Ishikawa (cell line): ENCODE measurements at regions not wholly inside any gene's neighbourhood (a gene's known extent, or its start where the extent isn't known, plus 50 kb on each side); places are given as distances from the start of the nearest gene placed in this dataset.

Source experiments
- CEBPB ChIP-seq: IDR thresholded peaks from 2 replicates; pipeline ENCODE4 v1.6.1; 2012
- CREB1 ChIP-seq: IDR thresholded peaks from 2 replicates; pipeline ENCODE4 v1.6.1; 2012; ENCODE audit warnings: low read depth
- EGR1 ChIP-seq: IDR thresholded peaks from 2 replicates; pipeline ENCODE4 v1.6.1; 2012
- EP300 ChIP-seq: IDR thresholded peaks from 2 replicates; pipeline ENCODE4 v1.6.1; 2012; ENCODE audit warnings: borderline replicate concordance
- FOXM1 ChIP-seq: IDR thresholded peaks from 2 replicates; pipeline ENCODE4 v1.6.1; 2012; ENCODE audit warnings: low read depth, borderline replicate concordance
- MAX ChIP-seq: IDR thresholded peaks from 2 replicates; pipeline ENCODE4 v1.6.1; 2012
- NFIC ChIP-seq: IDR thresholded peaks from 2 replicates; pipeline ENCODE4 v1.6.1; 2012
- RAD21 ChIP-seq: IDR thresholded peaks from 2 replicates; pipeline ENCODE4 v1.6.1; 2012; ENCODE audit warnings: low read depth
- TAF1 ChIP-seq: IDR thresholded peaks from 2 replicates; pipeline ENCODE4 v1.6.1; 2012; ENCODE audit warnings: low read depth, mild to moderate bottlenecking
- TCF12 ChIP-seq: IDR thresholded peaks from 2 replicates; pipeline ENCODE4 v1.6.1; 2012; ENCODE audit warnings: low read depth
- TEAD4 ChIP-seq: IDR thresholded peaks from 2 replicates; pipeline ENCODE4 v1.6.1; 2012
- USF1 ChIP-seq: IDR thresholded peaks from 2 replicates; pipeline ENCODE4 v1.6.1; 2012
- YY1 ChIP-seq: IDR thresholded peaks from 2 replicates; pipeline ENCODE4 v1.6.1; 2012; ENCODE audit warnings: low read depth
- ZBTB7A ChIP-seq: IDR thresholded peaks from 2 replicates; pipeline ENCODE4 v1.6.1; 2012; ENCODE audit warnings: low read depth
- TF ChIP-seq, protein P1 (sequence below): IDR thresholded peaks from 2 replicates; pipeline ENCODE4 v1.6.1; 2012; ENCODE audit warnings: low read depth, mild to moderate bottlenecking

- TF ChIP-seq, protein P1, sequence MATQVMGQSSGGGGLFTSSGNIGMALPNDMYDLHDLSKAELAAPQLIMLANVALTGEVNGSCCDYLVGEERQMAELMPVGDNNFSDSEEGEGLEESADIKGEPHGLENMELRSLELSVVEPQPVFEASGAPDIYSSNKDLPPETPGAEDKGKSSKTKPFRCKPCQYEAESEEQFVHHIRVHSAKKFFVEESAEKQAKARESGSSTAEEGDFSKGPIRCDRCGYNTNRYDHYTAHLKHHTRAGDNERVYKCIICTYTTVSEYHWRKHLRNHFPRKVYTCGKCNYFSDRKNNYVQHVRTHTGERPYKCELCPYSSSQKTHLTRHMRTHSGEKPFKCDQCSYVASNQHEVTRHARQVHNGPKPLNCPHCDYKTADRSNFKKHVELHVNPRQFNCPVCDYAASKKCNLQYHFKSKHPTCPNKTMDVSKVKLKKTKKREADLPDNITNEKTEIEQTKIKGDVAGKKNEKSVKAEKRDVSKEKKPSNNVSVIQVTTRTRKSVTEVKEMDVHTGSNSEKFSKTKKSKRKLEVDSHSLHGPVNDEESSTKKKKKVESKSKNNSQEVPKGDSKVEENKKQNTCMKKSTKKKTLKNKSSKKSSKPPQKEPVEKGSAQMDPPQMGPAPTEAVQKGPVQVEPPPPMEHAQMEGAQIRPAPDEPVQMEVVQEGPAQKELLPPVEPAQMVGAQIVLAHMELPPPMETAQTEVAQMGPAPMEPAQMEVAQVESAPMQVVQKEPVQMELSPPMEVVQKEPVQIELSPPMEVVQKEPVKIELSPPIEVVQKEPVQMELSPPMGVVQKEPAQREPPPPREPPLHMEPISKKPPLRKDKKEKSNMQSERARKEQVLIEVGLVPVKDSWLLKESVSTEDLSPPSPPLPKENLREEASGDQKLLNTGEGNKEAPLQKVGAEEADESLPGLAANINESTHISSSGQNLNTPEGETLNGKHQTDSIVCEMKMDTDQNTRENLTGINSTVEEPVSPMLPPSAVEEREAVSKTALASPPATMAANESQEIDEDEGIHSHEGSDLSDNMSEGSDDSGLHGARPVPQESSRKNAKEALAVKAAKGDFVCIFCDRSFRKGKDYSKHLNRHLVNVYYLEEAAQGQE, result no peak
- TF ChIP-seq NFIC (no peak), RAD21 (no peak), CREB1 (no peak), TAF1 (no peak), TEAD4 (no peak), TCF12 (no peak), EGR1 (no peak), MAX (no peak), YY1 (no peak)
Observed at GRCh38 chr2:186108470-186108869, 369.9 kb downstream of the FSIP2 start.

- TF ChIP-seq CREB1, result no peak
- TF ChIP-seq RAD21, result no peak
- TF ChIP-seq NFIC, result no peak
- TF ChIP-seq FOXM1, result no peak
- no peak for TF ChIP-seq MAX
- TF ChIP-seq EP300, result no peak
- TF ChIP-seq ZBTB7A, result no peak
- TF ChIP-seq, protein P1, result no peak
- no peak for TF ChIP-seq YY1
- TF ChIP-seq EGR1, result no peak
- TF ChIP-seq CEBPB, result no peak
- no peak for TF ChIP-seq USF1
- TF ChIP-seq TCF12, result no peak
- TF ChIP-seq TEAD4, result no peak
- no peak for TF ChIP-seq TAF1
Observed at GRCh38 chr2:186113284-186113683, 372.8 kb upstream of the ZC3H15 start.

- no peak for TF ChIP-seq MAX
- TF ChIP-seq EGR1, result no peak
- no peak for TF ChIP-seq ZBTB7A
- no peak for TF ChIP-seq TEAD4
- TF ChIP-seq FOXM1, result no peak
- TF ChIP-seq YY1, result no peak
- no peak for TF ChIP-seq TAF1
- no peak for TF ChIP-seq CEBPB
- no peak for TF ChIP-seq TCF12
- TF ChIP-seq, protein P1, result no peak
- no peak for TF ChIP-seq USF1
- TF ChIP-seq EP300, result no peak
- TF ChIP-seq CREB1, result no peak
Observed at GRCh38 chr2:186125156-186125555, 360.9 kb upstream of the ZC3H15 start.

DNA sequence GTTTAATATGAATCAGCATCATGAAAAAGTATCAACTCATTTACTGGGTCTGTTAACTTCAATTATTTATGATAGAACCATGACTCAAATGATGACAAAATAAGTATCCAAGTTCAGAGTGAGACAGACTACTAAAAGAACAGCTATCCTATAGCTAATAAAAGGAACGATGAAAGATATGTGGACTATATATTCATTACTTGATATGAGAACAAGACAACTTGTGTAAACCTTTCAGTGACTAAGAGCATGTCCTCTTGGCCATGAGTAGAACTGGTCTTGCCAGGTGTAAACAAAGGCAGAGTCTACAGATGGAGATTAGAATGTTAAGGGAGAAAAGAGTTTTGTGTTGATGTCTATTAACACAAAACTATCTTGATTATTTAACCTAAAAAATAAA, 360.4 kb upstream of the ZC3H15 start:
- TF ChIP-seq TCF12, result no peak

DNA sequence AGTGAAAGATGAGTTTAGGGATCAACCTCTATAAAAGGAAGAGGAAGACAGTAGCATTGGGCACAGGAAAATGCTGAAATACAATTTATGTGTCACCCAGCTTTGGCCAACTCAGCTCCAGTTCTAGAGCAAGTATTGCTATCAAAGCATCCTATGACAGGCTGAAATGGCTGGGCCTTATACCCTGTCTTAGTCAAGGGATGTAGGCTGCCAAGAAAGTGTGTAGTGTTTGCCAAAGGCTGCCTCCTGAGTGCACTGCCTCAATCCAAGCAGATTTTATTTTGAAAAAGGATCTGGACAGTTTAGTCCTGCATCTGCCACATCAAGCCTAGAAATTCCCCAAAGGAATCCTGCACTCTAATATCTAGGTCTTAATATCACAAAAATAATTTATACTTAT, 359.9 kb upstream of the ZC3H15 start:
- TF ChIP-seq TAF1 (no peak), CEBPB (no peak), RAD21 (no peak), USF1 (no peak)
